ENCODE measurements at regions not wholly inside any gene's neighbourhood (a gene's known extent, or its start where the extent isn't known, plus 50 kb on each side); places are given as distances from the start of the nearest gene placed in this dataset.

DNA sequence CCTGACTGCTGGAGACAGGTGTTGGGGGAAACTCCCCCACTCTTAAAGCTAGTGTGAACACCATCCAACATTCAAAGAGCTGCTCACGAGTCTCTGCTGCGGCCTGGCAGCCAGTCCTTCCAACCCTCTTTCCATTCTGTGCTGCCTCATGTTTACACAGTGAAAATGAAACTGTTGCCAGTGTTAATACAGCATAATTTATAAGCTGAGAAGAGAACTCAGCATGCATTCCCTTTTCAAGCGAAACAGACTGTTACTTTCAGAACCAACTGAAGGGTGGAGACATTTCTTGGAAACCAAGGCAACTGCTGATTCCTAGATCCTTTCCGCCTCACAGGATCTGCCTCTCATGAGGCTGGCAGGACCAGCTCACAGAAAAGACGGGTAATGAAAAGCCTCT, 533.8 kb upstream of the ID4 start:
- H3K36me3 Mint-ChIP-seq = no peaks in the 10 kb centered on the region
- ATAC-seq (no peak), DNase-seq (ENCODE audit: low spot score) (no peak)
- no peak overlapping the region for H3K4me3 Mint-ChIP-seq
- H3K4me1 Mint-ChIP-seq (ENCODE audit: low read depth in 2 of 2) = no peaks in the 10 kb centered on the region
- peaks cover 8% of the 10 kb centered on the region for H3K9me3 Mint-ChIP-seq
- no peak overlapping the region for H3K27ac Mint-ChIP-seq
- no peaks in the 10 kb centered on the region for H3K27me3 Mint-ChIP-seq

DNA sequence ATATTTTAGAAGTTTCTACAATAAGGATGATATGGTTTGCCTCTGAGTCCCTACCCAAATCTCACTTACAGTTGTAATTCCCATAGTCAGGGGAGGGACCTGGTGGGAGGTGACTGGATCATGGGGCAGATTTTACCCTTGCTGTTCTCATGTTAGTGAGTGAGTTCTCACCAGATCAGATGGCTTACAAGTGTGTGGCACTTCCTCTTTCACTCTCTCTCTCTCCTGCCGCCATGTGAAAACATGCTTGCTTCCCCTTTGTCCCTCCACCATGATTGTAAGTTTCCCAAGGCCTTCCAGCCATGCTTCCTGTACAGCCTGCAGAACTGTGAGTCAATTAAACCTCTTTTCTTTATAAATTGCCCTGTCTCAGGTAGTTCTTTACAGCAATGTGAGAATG, 527.5 kb upstream of the ID4 start:
- H3K27ac Mint-ChIP-seq = no peak overlapping the region
- H3K27me3 Mint-ChIP-seq = no peaks in the 10 kb centered on the region
- no peak overlapping the region for H3K4me3 Mint-ChIP-seq
- DNase-seq (ENCODE audit: low spot score) (no peak), ATAC-seq (no peak)
- H3K36me3 Mint-ChIP-seq = no peaks in the 10 kb centered on the region
- H3K9me3 Mint-ChIP-seq = peaks cover 24% of the 10 kb centered on the region
- no peaks in the 10 kb centered on the region for H3K4me1 Mint-ChIP-seq (ENCODE audit: low read depth in 2 of 2)

DNA sequence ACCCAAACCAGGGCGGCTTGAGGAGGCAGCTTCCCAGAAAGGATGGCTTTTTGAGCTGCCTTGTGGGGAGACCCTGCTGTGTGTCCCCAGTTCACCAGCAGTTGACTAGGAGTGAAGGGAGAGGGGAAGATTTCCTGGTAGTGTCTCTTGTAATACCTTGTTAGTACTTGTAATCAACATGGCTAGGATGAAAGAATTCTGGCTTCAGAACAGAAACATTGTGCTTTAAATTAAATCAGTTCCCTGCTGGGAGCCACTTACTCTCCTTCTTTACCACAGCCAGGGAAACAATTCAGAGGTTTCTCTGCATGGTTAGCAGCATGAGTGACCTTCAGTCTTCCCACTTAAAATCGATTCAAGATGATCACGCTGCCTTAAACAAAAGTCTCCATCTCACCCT, 525.4 kb upstream of the ID4 start:
- ATAC-seq (no peak), DNase-seq (ENCODE audit: low spot score) (no peak)
- Mint-ChIP-seq H3K4me3 (no peak overlapping the region), H3K4me1 (ENCODE audit: low read depth in 2 of 2) (no peaks in the 10 kb centered on the region), H3K27me3 (no peaks in the 10 kb centered on the region), H3K36me3 (no peaks in the 10 kb centered on the region), H3K9me3 (peaks cover 27% of the 10 kb centered on the region), H3K27ac (no peak overlapping the region)

DNA sequence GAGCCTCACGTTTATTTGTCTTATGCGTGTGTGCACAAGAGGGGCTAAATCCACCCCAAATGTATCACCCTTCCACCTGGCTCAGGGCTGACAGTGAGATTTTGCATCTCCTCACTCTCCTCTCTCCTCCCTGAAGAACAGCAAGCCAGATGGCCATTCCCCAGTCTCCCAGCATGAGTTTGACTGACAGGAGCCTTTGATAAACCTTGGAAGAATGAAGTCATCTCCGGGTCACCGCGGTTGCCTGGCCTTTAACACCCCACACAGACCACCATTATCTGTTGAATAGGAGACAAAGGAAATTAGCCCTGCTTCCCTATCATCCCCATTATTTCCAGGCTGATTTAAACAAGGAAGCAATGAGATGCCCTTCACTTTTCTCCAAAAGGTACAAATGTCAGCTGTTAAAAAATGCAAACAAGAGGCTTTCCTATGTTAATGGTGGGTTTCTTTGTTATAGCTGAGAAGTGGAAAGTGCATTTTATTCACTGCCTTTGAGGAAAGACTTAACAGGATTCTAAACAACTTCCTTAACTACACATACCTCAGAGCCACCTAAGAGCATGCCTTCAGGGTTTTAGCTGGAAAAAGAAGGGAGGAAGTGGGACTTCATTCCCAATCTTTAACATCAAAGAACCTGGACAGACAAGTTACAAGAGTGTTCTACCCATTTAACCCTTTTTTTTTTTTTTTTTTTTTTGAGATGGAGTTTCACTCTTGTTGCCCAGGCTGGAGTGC, 524.8 kb upstream of the ID4 start:
- Mint-ChIP-seq H3K4me1 (ENCODE audit: low read depth in 2 of 2) (no peaks in the 10 kb centered on the region), H3K27me3 (no peaks in the 10 kb centered on the region), H3K9me3 (peaks cover 27% of the 10 kb centered on the region), H3K36me3 (no peaks in the 10 kb centered on the region), H3K4me3 (no peak overlapping the region), H3K27ac (no peak overlapping the region)
- ATAC-seq (no peak), DNase-seq (ENCODE audit: low spot score) (no peak)

DNA sequence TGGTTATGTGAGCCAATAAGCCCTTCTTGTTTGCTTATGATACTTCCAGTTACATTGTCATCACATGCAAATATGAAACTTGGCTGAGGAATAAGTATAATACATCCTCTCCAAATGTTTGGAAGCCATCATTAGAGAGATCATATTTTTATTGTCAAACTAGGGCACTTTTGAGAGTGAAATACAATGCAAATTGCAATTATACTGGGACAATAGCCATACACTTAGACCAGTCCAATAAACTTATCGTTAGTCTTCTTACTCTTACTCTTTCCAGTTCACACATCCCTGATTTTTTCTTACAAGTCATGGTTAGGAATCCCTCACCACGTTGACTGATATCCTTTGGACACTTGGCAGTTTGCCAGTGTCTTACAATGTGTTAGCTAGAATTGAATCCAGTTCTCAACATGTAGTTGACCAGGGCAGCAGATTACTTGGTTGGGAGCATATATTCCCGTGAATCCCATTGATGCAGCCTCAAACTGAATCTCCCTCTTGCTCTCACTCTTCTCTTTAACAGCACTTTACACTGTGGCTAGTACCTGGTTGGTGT, 519.7 kb upstream of the ID4 start:
- DNase-seq (ENCODE audit: low spot score) (no peak), ATAC-seq (no peak)
- H3K27me3 Mint-ChIP-seq = no peaks in the 10 kb centered on the region
- peaks cover 25% of the 10 kb centered on the region for H3K9me3 Mint-ChIP-seq
- no peaks in the 10 kb centered on the region for H3K4me1 Mint-ChIP-seq (ENCODE audit: low read depth in 2 of 2)
- H3K27ac Mint-ChIP-seq = no peak overlapping the region
- no peaks in the 10 kb centered on the region for H3K36me3 Mint-ChIP-seq
- H3K4me3 Mint-ChIP-seq = no peak overlapping the region

DNA sequence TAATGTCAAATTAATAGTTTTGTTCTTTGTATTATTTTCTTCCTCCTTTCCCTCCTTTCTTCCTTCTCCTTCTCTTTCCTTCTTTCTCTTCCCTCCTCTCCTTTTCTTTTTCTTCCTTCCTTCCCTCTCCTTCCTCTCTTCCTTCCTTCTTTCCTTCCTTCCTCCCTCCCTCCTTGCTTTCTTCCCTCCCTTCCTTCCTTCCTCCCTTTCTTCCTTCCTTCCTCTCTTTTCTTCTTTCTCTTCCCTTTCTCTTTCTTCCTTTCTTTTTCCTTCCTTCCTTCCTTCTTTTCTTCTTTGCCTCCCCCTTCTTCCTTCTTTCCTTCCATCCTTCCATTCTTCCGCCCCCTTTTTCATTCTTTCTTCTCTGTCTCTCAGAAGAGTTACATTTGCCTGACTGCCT, 518.2 kb upstream of the ID4 start:
- Mint-ChIP-seq H3K9me3 (peaks cover 25% of the 10 kb centered on the region), H3K36me3 (no peaks in the 10 kb centered on the region), H3K27me3 (no peaks in the 10 kb centered on the region), H3K4me3 (no peak overlapping the region), H3K27ac (no peak overlapping the region), H3K4me1 (ENCODE audit: low read depth in 2 of 2) (no peaks in the 10 kb centered on the region)
- DNase-seq (ENCODE audit: low spot score) = no peak
- no peak for ATAC-seq

DNA sequence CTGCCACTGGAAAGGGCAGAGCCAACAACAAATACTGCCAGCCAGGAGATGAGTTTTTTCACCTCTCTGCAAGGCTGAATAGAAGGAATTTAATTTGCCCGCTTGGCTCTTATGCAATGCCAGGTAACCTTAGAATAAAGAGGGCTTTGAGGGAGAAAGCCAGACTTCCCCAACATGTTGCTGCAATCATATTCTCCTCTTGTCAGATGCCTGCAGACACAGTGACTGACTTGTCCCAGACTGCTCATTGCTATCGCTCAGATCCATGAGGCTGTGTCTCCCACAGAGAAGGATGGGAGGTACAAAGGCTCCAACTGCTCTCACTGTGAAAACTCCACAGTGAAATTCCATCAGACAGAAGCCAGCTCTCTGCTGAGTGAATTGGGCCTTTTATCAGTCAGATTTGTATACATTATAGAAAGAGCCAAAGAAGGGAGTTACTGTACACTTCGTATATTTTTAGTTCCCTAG, 517.0 kb upstream of the ID4 start:
- DNase-seq (ENCODE audit: low spot score) = no peak
- Mint-ChIP-seq H3K4me1 (ENCODE audit: low read depth in 2 of 2) (no peaks in the 10 kb centered on the region), H3K9me3 (peaks cover 19% of the 10 kb centered on the region), H3K27me3 (no peaks in the 10 kb centered on the region), H3K36me3 (no peaks in the 10 kb centered on the region), H3K27ac (no peak overlapping the region), H3K4me3 (no peak overlapping the region)
- ATAC-seq = no peak

DNA sequence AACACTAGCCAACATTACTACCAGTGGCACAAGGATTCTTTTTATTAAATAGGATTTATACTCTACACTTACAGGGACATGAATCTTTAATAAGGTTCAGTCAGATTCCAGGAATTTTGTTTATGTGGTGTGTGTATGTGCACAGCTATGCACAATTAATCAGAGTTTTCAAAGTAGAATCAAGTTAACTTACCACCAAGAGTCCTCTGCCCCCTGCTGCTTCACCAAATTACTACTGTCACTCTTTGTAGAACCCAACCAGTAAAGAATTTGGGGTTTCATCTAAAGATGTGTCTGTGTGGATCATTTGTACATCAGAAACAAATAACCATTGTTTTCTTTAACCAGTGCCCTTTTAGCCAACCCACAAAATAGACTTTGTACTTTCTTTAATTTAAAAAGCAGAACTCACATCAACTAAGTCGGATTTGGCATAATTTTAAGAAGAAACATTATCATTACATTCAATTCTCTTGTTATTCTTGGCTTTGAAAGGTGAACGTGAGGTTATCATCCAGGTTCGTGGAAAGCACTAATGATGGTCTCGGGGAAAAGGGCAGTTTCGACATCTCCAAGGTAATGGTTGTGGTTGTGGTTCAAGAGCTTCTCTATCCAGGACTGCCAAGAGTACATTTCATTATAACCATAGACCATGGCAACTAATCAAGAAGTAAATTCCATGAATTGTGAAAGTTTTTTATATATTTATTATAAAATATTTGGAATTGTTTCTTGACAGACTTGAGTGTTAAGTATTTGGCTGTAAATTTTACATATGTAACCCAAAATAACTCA, 514.3 kb upstream of the ID4 start:
- Mint-ChIP-seq H3K9me3 (peaks cover 18% of the 10 kb centered on the region), H3K4me3 (no peak overlapping the region), H3K27ac (no peak overlapping the region), H3K27me3 (no peaks in the 10 kb centered on the region), H3K36me3 (no peaks in the 10 kb centered on the region), H3K4me1 (ENCODE audit: low read depth in 2 of 2) (no peaks in the 10 kb centered on the region)
- ATAC-seq (no peak), DNase-seq (ENCODE audit: low spot score) (no peak)

DNA sequence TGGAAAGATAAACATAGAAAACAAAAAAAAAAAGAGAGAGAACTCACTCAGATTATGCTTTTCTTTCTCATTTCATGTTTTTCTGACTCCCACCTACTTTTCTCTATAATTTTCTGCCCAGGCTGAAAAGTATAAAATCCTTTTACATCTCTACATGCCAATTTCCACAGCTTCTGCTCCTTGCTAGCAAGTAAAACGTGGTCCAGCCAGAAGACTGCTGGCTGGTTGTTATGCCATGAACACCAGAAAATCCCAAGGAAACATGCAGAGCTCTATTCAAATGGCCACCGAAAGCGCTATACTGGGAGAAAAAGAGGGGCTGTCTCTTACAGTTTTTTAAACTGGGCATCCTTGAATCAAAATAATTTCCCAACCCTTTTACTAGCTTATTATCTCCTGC, 512.8 kb upstream of the ID4 start:
- DNase-seq (ENCODE audit: low spot score) = no peak
- no peak overlapping the region for H3K4me3 Mint-ChIP-seq
- ATAC-seq = no peak
- H3K4me1 Mint-ChIP-seq (ENCODE audit: low read depth in 2 of 2) = no peaks in the 10 kb centered on the region
- no peaks in the 10 kb centered on the region for H3K27me3 Mint-ChIP-seq
- H3K36me3 Mint-ChIP-seq = no peaks in the 10 kb centered on the region
- peaks cover 16% of the 10 kb centered on the region for H3K9me3 Mint-ChIP-seq
- H3K27ac Mint-ChIP-seq = no peak overlapping the region

DNA sequence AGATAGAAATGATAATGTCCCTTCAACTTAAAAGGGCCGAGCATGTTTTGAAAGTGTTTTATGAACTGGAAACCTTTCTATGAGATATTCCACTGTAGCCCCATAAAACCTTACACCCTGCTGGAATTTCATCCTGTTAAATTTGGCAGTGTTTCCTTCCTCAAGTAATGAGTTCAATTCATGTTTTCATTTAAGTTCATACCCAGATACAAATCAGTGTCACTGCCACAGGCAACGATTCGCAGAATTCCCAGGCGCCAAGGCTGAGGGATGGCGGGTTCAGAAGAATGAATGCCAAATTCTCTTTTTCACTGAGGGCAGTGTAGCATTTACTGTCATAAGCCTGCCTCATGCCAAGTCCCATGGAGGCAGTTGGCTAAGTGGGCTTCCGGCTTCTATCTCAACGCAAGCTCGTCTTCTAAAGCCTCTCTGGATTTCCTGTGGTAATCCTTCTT, 511.8 kb upstream of the ID4 start:
- H3K36me3 Mint-ChIP-seq = no peaks in the 10 kb centered on the region
- H3K27me3 Mint-ChIP-seq = no peaks in the 10 kb centered on the region
- no peaks in the 10 kb centered on the region for H3K4me1 Mint-ChIP-seq (ENCODE audit: low read depth in 2 of 2)
- no peak overlapping the region for H3K27ac Mint-ChIP-seq
- DNase-seq (ENCODE audit: low spot score) = no peak
- H3K4me3 Mint-ChIP-seq = no peak overlapping the region
- peaks cover 13% of the 10 kb centered on the region for H3K9me3 Mint-ChIP-seq
- ATAC-seq = no peak

DNA sequence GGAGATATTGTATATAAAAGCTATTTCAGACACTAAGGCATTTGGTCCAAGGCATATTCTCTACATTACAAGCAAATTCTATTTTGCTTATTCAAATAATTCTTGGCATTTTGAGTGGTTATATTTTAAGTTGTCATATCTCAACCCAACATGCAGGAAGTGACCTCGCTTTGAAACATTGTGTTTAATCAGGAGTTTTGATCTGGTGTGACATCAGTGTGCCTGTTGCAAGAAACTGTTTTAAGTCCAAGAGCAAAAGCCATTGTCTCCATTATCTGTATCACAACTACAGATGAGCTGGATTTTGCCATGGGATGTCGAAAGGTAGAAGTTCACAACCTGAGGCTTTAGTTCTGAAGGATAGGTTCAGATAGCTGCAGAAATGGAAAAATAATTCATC, 509.9 kb upstream of the ID4 start:
- ATAC-seq (no peak), DNase-seq (ENCODE audit: low spot score) (no peak)
- no peaks in the 10 kb centered on the region for H3K27me3 Mint-ChIP-seq
- H3K4me3 Mint-ChIP-seq = no peak overlapping the region
- peaks cover 5% of the 10 kb centered on the region for H3K9me3 Mint-ChIP-seq
- H3K27ac Mint-ChIP-seq = no peak overlapping the region
- H3K36me3 Mint-ChIP-seq = no peaks in the 10 kb centered on the region
- H3K4me1 Mint-ChIP-seq (ENCODE audit: low read depth in 2 of 2) = no peaks in the 10 kb centered on the region

DNA sequence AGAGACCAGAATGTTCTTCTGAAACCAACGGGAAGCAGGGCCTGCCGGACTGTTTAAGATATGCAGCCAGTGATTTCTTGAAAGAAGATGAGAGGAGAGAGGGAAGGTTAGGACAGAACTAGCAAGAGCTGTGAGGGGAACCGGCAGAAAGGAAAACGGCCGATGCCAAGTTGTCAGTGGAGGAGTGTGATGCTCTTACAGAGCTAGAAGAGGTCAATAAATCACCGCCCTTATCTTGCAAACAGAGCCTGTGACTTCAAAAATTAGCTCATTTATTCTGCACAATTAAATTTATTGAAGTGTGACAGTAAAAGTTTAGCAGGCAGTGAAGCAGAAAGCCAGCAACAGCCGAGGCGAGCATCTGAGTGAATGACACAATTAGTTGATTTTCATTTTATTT, 509.5 kb upstream of the ID4 start:
- H3K27ac Mint-ChIP-seq = no peak overlapping the region

DNA sequence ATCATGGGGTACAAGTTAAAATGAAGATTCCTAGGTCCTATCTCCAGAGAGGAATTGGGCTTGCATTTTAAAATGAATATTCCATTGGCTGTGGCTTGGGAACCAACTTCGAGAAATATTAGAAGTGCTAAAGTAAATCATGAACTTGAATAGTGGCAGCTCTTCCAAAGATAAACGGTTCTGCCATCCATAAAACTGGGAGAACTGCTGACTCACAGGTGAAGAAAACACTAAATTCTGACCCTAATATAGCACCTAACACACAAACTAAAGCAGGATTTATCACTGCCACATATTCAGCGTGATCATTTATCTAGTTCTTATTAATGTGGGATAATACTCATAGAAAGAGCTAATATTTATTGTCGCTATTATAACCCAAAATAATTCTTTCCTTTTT, 508.1 kb upstream of the ID4 start:
- H3K27ac Mint-ChIP-seq = no peak overlapping the region
- peaks cover 5% of the 10 kb centered on the region for H3K9me3 Mint-ChIP-seq
- H3K4me1 Mint-ChIP-seq (ENCODE audit: low read depth in 2 of 2) = no peaks in the 10 kb centered on the region
- H3K27me3 Mint-ChIP-seq = no peaks in the 10 kb centered on the region
- ATAC-seq (no peak), DNase-seq (ENCODE audit: low spot score) (no peak)
- H3K36me3 Mint-ChIP-seq = no peaks in the 10 kb centered on the region
- no peak overlapping the region for H3K4me3 Mint-ChIP-seq

More for the DNA sequence above, 509.5 kb upstream of the ID4 start:
- no peaks in the 10 kb centered on the region for H3K27me3 Mint-ChIP-seq
- H3K4me1 Mint-ChIP-seq (ENCODE audit: low read depth in 2 of 2) = no peaks in the 10 kb centered on the region
- peaks cover 5% of the 10 kb centered on the region for H3K9me3 Mint-ChIP-seq
- ATAC-seq = no peak
- DNase-seq (ENCODE audit: low spot score) = no peak
- H3K4me3 Mint-ChIP-seq = no peak overlapping the region
- no peaks in the 10 kb centered on the region for H3K36me3 Mint-ChIP-seq

DNA sequence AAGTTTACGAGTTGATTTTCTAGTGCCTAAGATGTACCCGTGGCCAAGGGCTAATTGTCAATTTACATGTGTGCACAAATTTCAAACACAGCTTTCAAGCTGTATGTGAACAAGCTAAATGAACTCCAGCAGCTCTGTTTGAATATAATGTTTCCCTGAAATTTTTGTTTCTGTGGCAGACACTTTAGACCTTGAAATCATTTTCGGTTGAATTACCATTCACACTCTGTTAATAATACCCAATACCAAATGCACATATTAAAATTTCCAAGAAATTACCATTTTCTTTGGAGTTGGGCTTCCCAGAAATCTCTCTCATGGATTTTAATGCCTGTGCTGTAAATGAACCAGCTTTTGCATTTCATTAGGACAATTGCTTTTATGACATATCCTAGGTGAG, 506.1 kb upstream of the ID4 start:
- Mint-ChIP-seq H3K27ac (no peak overlapping the region), H3K4me1 (ENCODE audit: low read depth in 2 of 2) (no peaks in the 10 kb centered on the region), H3K9me3 (peaks cover 2% of the 10 kb centered on the region), H3K27me3 (no peaks in the 10 kb centered on the region), H3K4me3 (no peak overlapping the region), H3K36me3 (peaks cover 6% of the 10 kb centered on the region)
- ATAC-seq (no peak), DNase-seq (ENCODE audit: low spot score) (no peak)
